HepG2 (cell line): ENCODE measurements at regions not wholly inside any gene's neighbourhood (a gene's known extent, or its start where the extent isn't known, plus 50 kb on each side); places are given as distances from the start of the nearest gene placed in this dataset.

Experiments
- ARID2 ChIP-seq: sonication (generic); formaldehyde crosslinking; IDR thresholded peaks from 2 replicates; pipeline ENCODE4 v1.8.1; 2022; ENCODE audit warnings: mild to moderate bottlenecking, missing genetic modification reagents, borderline replicate concordance
- FOXJ3 ChIP-seq: sonication (generic); formaldehyde crosslinking; IDR thresholded peaks from 2 replicates; pipeline ENCODE4 v1.4.0; 2020; ENCODE audit warnings: missing genetic modification reagents, mild to moderate bottlenecking, borderline replicate concordance
- SP2 ChIP-seq: sonication (generic); formaldehyde crosslinking; IDR thresholded peaks from 2 replicates; pipeline ENCODE4 v1.5.1; 2020; ENCODE audit warnings: mild to moderate bottlenecking, missing genetic modification reagents
- TF ChIP-seq, protein P1 (sequence below): sonication (generic); formaldehyde crosslinking; IDR thresholded peaks from 2 replicates; pipeline ENCODE4 v1.5.0; 2020; ENCODE audit warnings: mild to moderate bottlenecking, missing genetic modification reagents, moderate library complexity
- TF ChIP-seq, protein P2 (sequence below): sonication (generic); formaldehyde crosslinking; IDR thresholded peaks from 2 replicates; pipeline ENCODE4 v1.8.1; 2023; ENCODE audit warnings: mild to moderate bottlenecking, missing genetic modification reagents, borderline replicate concordance
- TF ChIP-seq, protein P3 (sequence below): fragments of 450-650 bp; IDR thresholded peaks from 2 replicates; pipeline ENCODE4 v1.6.1; 2016

DNA sequence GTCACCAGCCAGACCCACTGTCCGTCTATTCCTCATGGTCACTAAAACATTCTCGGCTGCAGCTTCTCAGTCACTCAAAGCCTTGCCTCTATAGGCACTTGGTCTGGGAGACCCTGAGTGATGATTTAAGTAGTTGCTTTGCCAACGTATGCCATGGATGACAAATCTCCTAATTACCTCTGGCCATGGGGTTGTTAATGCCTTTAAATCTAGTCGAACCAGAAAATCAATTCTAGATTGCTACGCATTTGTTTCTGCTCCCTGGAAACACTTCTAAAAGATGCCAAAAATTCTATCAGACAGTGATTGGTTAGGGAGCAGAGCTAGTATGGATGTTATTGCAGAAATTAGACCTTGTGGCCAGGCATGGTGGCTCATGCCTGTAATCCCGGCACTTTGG is 57.0 kb upstream of the RTL6 start:
- TF ChIP-seq, protein P1, sequence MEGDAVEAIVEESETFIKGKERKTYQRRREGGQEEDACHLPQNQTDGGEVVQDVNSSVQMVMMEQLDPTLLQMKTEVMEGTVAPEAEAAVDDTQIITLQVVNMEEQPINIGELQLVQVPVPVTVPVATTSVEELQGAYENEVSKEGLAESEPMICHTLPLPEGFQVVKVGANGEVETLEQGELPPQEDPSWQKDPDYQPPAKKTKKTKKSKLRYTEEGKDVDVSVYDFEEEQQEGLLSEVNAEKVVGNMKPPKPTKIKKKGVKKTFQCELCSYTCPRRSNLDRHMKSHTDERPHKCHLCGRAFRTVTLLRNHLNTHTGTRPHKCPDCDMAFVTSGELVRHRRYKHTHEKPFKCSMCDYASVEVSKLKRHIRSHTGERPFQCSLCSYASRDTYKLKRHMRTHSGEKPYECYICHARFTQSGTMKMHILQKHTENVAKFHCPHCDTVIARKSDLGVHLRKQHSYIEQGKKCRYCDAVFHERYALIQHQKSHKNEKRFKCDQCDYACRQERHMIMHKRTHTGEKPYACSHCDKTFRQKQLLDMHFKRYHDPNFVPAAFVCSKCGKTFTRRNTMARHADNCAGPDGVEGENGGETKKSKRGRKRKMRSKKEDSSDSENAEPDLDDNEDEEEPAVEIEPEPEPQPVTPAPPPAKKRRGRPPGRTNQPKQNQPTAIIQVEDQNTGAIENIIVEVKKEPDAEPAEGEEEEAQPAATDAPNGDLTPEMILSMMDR = no peak
- TF ChIP-seq, protein P2, sequence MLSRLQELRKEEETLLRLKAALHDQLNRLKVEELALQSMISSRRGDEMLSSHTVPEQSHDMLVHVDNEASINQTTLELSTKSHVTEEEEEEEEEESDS (CRISPR knock-in tag) = no peak
- TF ChIP-seq FOXJ3 (CRISPR knock-in tag) = no peak
- no peak for TF ChIP-seq SP2 (CRISPR knock-in tag)
- no peak for TF ChIP-seq ARID2 (CRISPR knock-in tag)
- TF ChIP-seq, protein P3, sequence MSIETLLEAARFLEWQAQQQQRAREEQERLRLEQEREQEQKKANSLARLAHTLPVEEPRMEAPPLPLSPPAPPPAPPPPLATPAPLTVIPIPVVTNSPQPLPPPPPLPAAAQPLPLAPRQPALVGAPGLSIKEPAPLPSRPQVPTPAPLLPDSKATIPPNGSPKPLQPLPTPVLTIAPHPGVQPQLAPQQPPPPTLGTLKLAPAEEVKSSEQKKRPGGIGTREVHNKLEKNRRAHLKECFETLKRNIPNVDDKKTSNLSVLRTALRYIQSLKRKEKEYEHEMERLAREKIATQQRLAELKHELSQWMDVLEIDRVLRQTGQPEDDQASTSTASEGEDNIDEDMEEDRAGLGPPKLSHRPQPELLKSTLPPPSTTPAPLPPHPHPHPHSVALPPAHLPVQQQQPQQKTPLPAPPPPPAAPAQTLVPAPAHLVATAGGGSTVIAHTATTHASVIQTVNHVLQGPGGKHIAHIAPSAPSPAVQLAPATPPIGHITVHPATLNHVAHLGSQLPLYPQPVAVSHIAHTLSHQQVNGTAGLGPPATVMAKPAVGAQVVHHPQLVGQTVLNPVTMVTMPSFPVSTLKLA = no peak
